Astrocyte (in vitro differentiated cells and primary cell): ENCODE measurements at regions not wholly inside any gene's neighbourhood (a gene's known extent, or its start where the extent isn't known, plus 50 kb on each side); places are given as distances from the start of the nearest gene placed in this dataset.
"Not testable (repeated sequence)": the region's sequence is repeated elsewhere in the genome, so short reads cannot be mapped to it uniquely, and the experiment has no call there.

Source experiments
- CTCF ChIP-seq: IDR thresholded peaks from 2 replicates; pipeline ENCODE4 v1.5.1; 2011; ENCODE audit warnings: low read depth, mild to moderate bottlenecking, inconsistent platforms, low read length, moderate library complexity; ENCODE audit not compliant: insufficient read depth
- EZH2 ChIP-seq: IDR thresholded peaks from 2 replicates; pipeline ENCODE4 v1.6.1; 2012; ENCODE audit warnings: mild to moderate bottlenecking, low read length, inconsistent platforms; ENCODE audit not compliant: insufficient read depth

DNA sequence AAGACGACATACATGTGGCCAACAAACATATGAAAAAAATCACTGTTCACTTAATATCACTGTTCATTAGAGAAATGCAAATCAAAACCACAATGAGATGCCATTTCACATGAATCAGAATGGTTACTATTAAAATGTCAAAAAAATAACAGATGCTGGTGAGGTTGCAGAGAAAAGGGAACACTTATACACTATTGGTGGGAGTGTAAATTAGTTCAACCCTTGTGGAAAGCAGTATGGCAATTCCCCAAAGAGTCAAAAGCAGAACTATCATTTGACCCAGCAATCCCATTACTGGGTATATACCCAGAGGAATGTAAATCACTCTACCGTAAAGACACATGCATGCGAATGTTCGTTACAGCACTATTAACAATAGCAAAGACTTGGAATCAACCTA is 152.0 kb downstream of the TENT5A start:
- TF ChIP-seq CTCF, EZH2: not testable (repeated sequence)
